K562 (cell line): ENCODE measurements at regions not wholly inside any gene's neighbourhood (a gene's known extent, or its start where the extent isn't known, plus 50 kb on each side); places are given as distances from the start of the nearest gene placed in this dataset.

Experiments
- ATAC-seq: fragments of 200-7000 bp; cut with Tn5 transposase; 3 replicates; pipeline ENCODE4 v1.9.1; 2020; ENCODE audit warnings: moderate library complexity
- BruUV-seq: library from RNA; stranded (reverse); fragments of 400-500 nt; replicated peaks from 2 replicates; lab custom pipeline; 2021; lab: Mats Ljungman, UMichigan
- CTCF ChIA-PET: fragments of 300-600 bp; formaldehyde crosslinking; extraction: SDS; loops from one replicate; lab custom pipeline; 2021; ENCODE audit warnings: low intra/inter-chr PET ratio; lab: Yijun Ruan, JAX
- POLR2A ChIA-PET: fragments of 300-600, 350-650 bp; sonication (Branson Sonifier 250); formaldehyde crosslinking; extraction: SDS; loops from one replicate; lab custom pipeline; 2021; ENCODE audit warnings: antibody characterized with exemption, inconsistent platforms; lab: Yijun Ruan, JAX
- DNase-seq, 4 experiments: peaks; one replicate each; pipeline versions ENCODE4 v3.0.0 to v3.0.0-alpha.2; 2011 to 2018; ENCODE audit warnings: low spot score in 3 of 4, mixed read lengths in 3 of 4; ENCODE audit errors: extremely low read depth in 1 of 4
- FAIRE-seq: peaks from 2 replicates; lab custom pipeline; 2011; peaks lifted over from hg19 to GRCh38; lab: Jason Lieb, UNC
- H2AFZ ChIP-seq: 2 replicates; pipeline ENCODE4 v1.6.0; 2011; ENCODE audit warnings: low read depth, low read length, control low read depth, inconsistent platforms
- H3K27ac ChIP-seq: fragments of 200-600 bp; 3 replicates; pipeline ENCODE4 v1.8.0; 2011; ENCODE audit warnings: low read depth, mild to moderate bottlenecking, control low read depth, inconsistent platforms, low read length, moderate library complexity, mixed read lengths; ENCODE audit errors: extremely low read depth
- H3K27me3 ChIP-seq, 2 experiments: fragments of 300-600 bp in 1 of 2; 2 replicates in 1 of 2; 3 replicates in 1 of 2; pipeline versions ENCODE4 v1.6.0 to v1.8.0; 2011; ENCODE audit warnings: inconsistent platforms in 2 of 2, low read length in 2 of 2, mild to moderate bottlenecking in 1 of 2, mixed read lengths in 1 of 2, moderate library complexity in 1 of 2; ENCODE audit not compliant: control insufficient read depth in 2 of 2, insufficient read depth in 2 of 2
- H3K36me3 ChIP-seq: fragments of 300-600 bp; 3 replicates; pipeline ENCODE4 v1.8.0; 2011; ENCODE audit warnings: mild to moderate bottlenecking, low read length, inconsistent platforms; ENCODE audit not compliant: control insufficient read depth, insufficient read depth
- H3K4me1 ChIP-seq, 2 experiments: fragments of 200-600 bp in 1 of 2; replicated peaks in 1 of 2; 2 replicates in 1 of 2; 3 replicates in 1 of 2; pipeline versions ENCODE4 v1.5.1 to v1.8.0; 2011; ENCODE audit warnings: inconsistent platforms in 2 of 2, low read length in 2 of 2, mild to moderate bottlenecking in 1 of 2, mixed read lengths in 1 of 2, moderate library complexity in 1 of 2; ENCODE audit not compliant: control insufficient read depth in 2 of 2, insufficient read depth in 2 of 2
- H3K4me2 ChIP-seq: 2 replicates; pipeline ENCODE4 v1.6.1; 2011; ENCODE audit warnings: low read length, control low read depth, inconsistent platforms, mixed read lengths; ENCODE audit not compliant: insufficient read depth
- H3K4me3 ChIP-seq: fragments of 200-600 bp; sonication (generic), shearing (Covaris generic); 2 replicates; pipeline ENCODE4 v1.5.1; 2016; ENCODE audit warnings: control low read depth, inconsistent platforms
- H3K79me2 ChIP-seq: fragments of 200-600 bp; 3 replicates; pipeline ENCODE4 v1.8.0; 2011; ENCODE audit warnings: low read length, inconsistent platforms; ENCODE audit not compliant: control insufficient read depth, insufficient read depth
- H3K9ac ChIP-seq, 2 experiments: 2 replicates each; pipeline versions ENCODE4 v1.6.0 to v1.6.1; 2011; ENCODE audit warnings: low read depth in 2 of 2, low read length in 2 of 2, control low read depth in 1 of 2, inconsistent platforms in 1 of 2, mild to moderate bottlenecking in 1 of 2, mixed read lengths in 1 of 2; ENCODE audit not compliant: insufficient read depth in 1 of 2
- H3K9me1 ChIP-seq: one replicate; pipeline ENCODE4 v1.6.0; 2011; ENCODE audit warnings: inconsistent platforms, mild to moderate bottlenecking, low read length, moderate library complexity; ENCODE audit not compliant: control insufficient read depth, insufficient read depth
- H3K9me3 ChIP-seq: replicated peaks from 2 replicates; pipeline ENCODE4 v1.5.1; 2011; ENCODE audit warnings: low read depth, low read length, inconsistent platforms; ENCODE audit not compliant: control insufficient read depth, insufficient read depth
- H4K20me1 ChIP-seq: replicated peaks from 2 replicates; pipeline ENCODE4 v1.6.1; 2011; ENCODE audit warnings: low read length, inconsistent platforms, mixed read lengths; ENCODE audit not compliant: control insufficient read depth, insufficient read depth
- CEBPZ ChIP-seq: fragments of 150-350 bp; IDR thresholded peaks from 2 replicates; pipeline ENCODE4 v1.6.1; 2014; ENCODE audit warnings: low read depth, mild to moderate bottlenecking, low read length, borderline replicate concordance
- CREBBP ChIP-seq: IDR thresholded peaks from one replicate; pipeline ENCODE4 v1.6.1; 2012; ENCODE audit warnings: low read depth, mild to moderate bottlenecking, control low read depth, inconsistent platforms, low read length
- E2F6 ChIP-seq, 2 experiments: IDR thresholded peaks; 2 replicates each; pipeline ENCODE4 v1.6.1; 2011; ENCODE audit warnings: borderline replicate concordance in 1 of 2, control low read depth in 1 of 2, low read depth in 1 of 2, low read length in 1 of 2, mild to moderate bottlenecking in 1 of 2, mixed read lengths in 1 of 2, moderate library complexity in 1 of 2; ENCODE audit not compliant: insufficient read depth in 1 of 2, insufficient read length in 1 of 2, poor library complexity in 1 of 2, severe bottlenecking in 1 of 2; ENCODE audit errors: extremely low read depth in 1 of 2
- MAZ ChIP-seq, 2 experiments: fragments of 450-650 bp in 1 of 2; sonication (generic) in 1 of 2; formaldehyde crosslinking; IDR thresholded peaks in 1 of 2; conservative IDR thresholded peaks in 1 of 2; 2 replicates each; pipeline versions ENCODE4 v1.4.0 to v1.5.0; 2020; ENCODE audit warnings: mild to moderate bottlenecking in 1 of 2, missing genetic modification reagents in 1 of 2
- MED1 ChIP-seq: sonication (generic); formaldehyde crosslinking; IDR thresholded peaks from 2 replicates; pipeline ENCODE4 v1.8.1; 2023; ENCODE audit warnings: missing genetic modification reagents, borderline replicate concordance
- SETDB1 ChIP-seq: IDR thresholded peaks from one replicate; pipeline ENCODE4 v1.6.1; 2012; ENCODE audit warnings: low read length, control low read depth, inconsistent platforms
- STAT6 ChIP-seq: sonication (generic); formaldehyde crosslinking; IDR thresholded peaks from 2 replicates; pipeline ENCODE4 v1.8.1; 2023; ENCODE audit warnings: mild to moderate bottlenecking, missing genetic modification reagents
- ZNF445 ChIP-seq: fragments of 250-450 bp; sonication (Bioruptor Pico); IDR thresholded peaks from 2 replicates; pipeline ENCODE4 v1.4.0; 2020; ENCODE audit warnings: low read depth, mild to moderate bottlenecking, moderate library complexity
- ZNF551 ChIP-seq: fragments of 250-450 bp; sonication (Bioruptor Pico); IDR thresholded peaks from 2 replicates; pipeline ENCODE4 v1.5.0; 2021; ENCODE audit warnings: mild to moderate bottlenecking, moderate library complexity
- ZNF583 ChIP-seq: fragments of 250-450 bp; sonication (Bioruptor Pico); IDR thresholded peaks from 2 replicates; pipeline ENCODE4 v1.4.0; 2020
- ZNF766 ChIP-seq: fragments of 200-800 bp; sonication (Bioruptor generic); conservative IDR thresholded peaks from 2 replicates; pipeline ENCODE4 v1.6.1; 2016; ENCODE audit warnings: missing genetic modification characterization, missing compliant biosample characterization
- WGBS: fragments of 100-300 bp; shearing (Covaris generic); methylation state at CpG from one replicate; pipeline ENCODE4 v1.1.6; 2016; ENCODE audit warnings: low coverage, mixed read lengths; ENCODE audit not compliant: insufficient coverage; ENCODE audit errors: missing lambda C conversion rate; 5-methylcytosine and 5-hydroxymethylcytosine counted together
- in situ Hi-C: fragments of 300-500 bp; cut with MboI; formaldehyde crosslinking; loops from 4 replicates; pipeline ENCODE4 v1.15.0; 2018; ENCODE audit warnings: inconsistent platforms, mixed read lengths
- intact Hi-C: fragments of 100-400 bp; cut with micrococcal nuclease; formaldehyde crosslinking; loops from 2 replicates; pipeline ENCODE4 v1.14.2; 2022

- H3K4me1 ChIP-seq: no peaks in the 10 kb centered on the region
Measured at GRCh38 chr1:4265836-4266235, 365.8 kb upstream of the C1orf174 start.

More at GRCh38 chr1:4265836-4266235, 365.8 kb upstream of the C1orf174 start:
- POLR2A ChIA-PET: no interaction called here
- CTCF ChIA-PET: no interaction called here
- H3K9me1 ChIP-seq: no peaks in the 10 kb centered on the region
- intact Hi-C loops (no loop called here), in situ Hi-C loops (no loop called here)
- DNase-seq (no peak), ATAC-seq (no peak), FAIRE-seq (no peak)
- no peaks in the 10 kb centered on the region for H3K9me3 ChIP-seq
- H3K4me2 ChIP-seq: no peak overlapping the region
- TF ChIP-seq CEBPZ (no peak), SETDB1 (no peak), E2F6 (IDR thresholded peaks at IDR 0.05; ENCODE audit: borderline replicate concordance in 1 of 2, extremely low read depth in 1 of 2, insufficient read depth in 1 of 2, insufficient read length in 1 of 2, low read depth in 1 of 2, low read length in 1 of 2, poor library complexity in 1 of 2, severe bottlenecking in 1 of 2) (no peak), MAZ (CRISPR knock-in tag; conservative IDR thresholded peaks at IDR 0.05 in 1 of 2, IDR thresholded peaks at IDR 0.05 in 1 of 2) (no peak), ZNF551 (CRISPR knock-in tag) (no peak), CREBBP (no peak), ZNF445 (no peak), STAT6 (CRISPR knock-in tag) (no peak), ZNF766 (CRISPR knock-in tag) (no peak), ZNF583 (CRISPR knock-in tag) (no peak), MED1 (CRISPR knock-in tag) (no peak)
- no peak overlapping the region for H3K4me3 ChIP-seq
- no peaks in the 10 kb centered on the region for H3K79me2 ChIP-seq
- WGBS: 8% methylated on average over 1 of the region's 1 CpG
- no peak overlapping the region for H3K27ac ChIP-seq
- no peaks in the 10 kb centered on the region for H3K36me3 ChIP-seq
- no peak overlapping the region for H3K9ac ChIP-seq
- H4K20me1 ChIP-seq: no peaks in the 10 kb centered on the region
- no TSS peak for BruUV-seq
- H3K27me3 ChIP-seq: peaks cover 3 to 15% of the 10 kb centered on the region in 2 experiments; a peak in 3 of 5 replicates
- H2AFZ ChIP-seq: no peak overlapping the region
